K562 (cell line): ENCODE measurements at regions not wholly inside any gene's neighbourhood (a gene's known extent, or its start where the extent isn't known, plus 50 kb on each side); places are given as distances from the start of the nearest gene placed in this dataset.

Experiments used
- ATAC-seq: fragments of 200-7000 bp; cut with Tn5 transposase; 3 replicates; pipeline ENCODE4 v1.9.1; 2020; ENCODE audit warnings: moderate library complexity
- BruUV-seq: library from RNA; stranded (reverse); fragments of 400-500 nt; replicated peaks from 2 replicates; lab custom pipeline; 2021; lab: Mats Ljungman, UMichigan
- CTCF ChIA-PET: fragments of 300-600 bp; formaldehyde crosslinking; extraction: SDS; loops from one replicate; lab custom pipeline; 2021; ENCODE audit warnings: low intra/inter-chr PET ratio; lab: Yijun Ruan, JAX
- POLR2A ChIA-PET: fragments of 300-600, 350-650 bp; sonication (Branson Sonifier 250); formaldehyde crosslinking; extraction: SDS; loops from one replicate; lab custom pipeline; 2021; ENCODE audit warnings: antibody characterized with exemption, inconsistent platforms; lab: Yijun Ruan, JAX
- DNase-seq, 4 experiments: peaks; one replicate each; pipeline versions ENCODE4 v3.0.0 to v3.0.0-alpha.2; 2011 to 2018; ENCODE audit warnings: low spot score in 3 of 4, mixed read lengths in 3 of 4; ENCODE audit errors: extremely low read depth in 1 of 4
- FAIRE-seq: peaks from 2 replicates; lab custom pipeline; 2011; peaks lifted over from hg19 to GRCh38; lab: Jason Lieb, UNC
- H2AFZ ChIP-seq: 2 replicates; pipeline ENCODE4 v1.6.0; 2011; ENCODE audit warnings: low read depth, low read length, control low read depth, inconsistent platforms
- H3K27ac ChIP-seq: fragments of 200-600 bp; 3 replicates; pipeline ENCODE4 v1.8.0; 2011; ENCODE audit warnings: low read depth, mild to moderate bottlenecking, control low read depth, inconsistent platforms, low read length, moderate library complexity, mixed read lengths; ENCODE audit errors: extremely low read depth
- H3K27me3 ChIP-seq, 2 experiments: fragments of 300-600 bp in 1 of 2; 2 replicates in 1 of 2; 3 replicates in 1 of 2; pipeline versions ENCODE4 v1.6.0 to v1.8.0; 2011; ENCODE audit warnings: inconsistent platforms in 2 of 2, low read length in 2 of 2, mild to moderate bottlenecking in 1 of 2, mixed read lengths in 1 of 2, moderate library complexity in 1 of 2; ENCODE audit not compliant: control insufficient read depth in 2 of 2, insufficient read depth in 2 of 2
- H3K36me3 ChIP-seq: fragments of 300-600 bp; 3 replicates; pipeline ENCODE4 v1.8.0; 2011; ENCODE audit warnings: mild to moderate bottlenecking, low read length, inconsistent platforms; ENCODE audit not compliant: control insufficient read depth, insufficient read depth
- H3K4me1 ChIP-seq, 2 experiments: fragments of 200-600 bp in 1 of 2; replicated peaks in 1 of 2; 2 replicates in 1 of 2; 3 replicates in 1 of 2; pipeline versions ENCODE4 v1.5.1 to v1.8.0; 2011; ENCODE audit warnings: inconsistent platforms in 2 of 2, low read length in 2 of 2, mild to moderate bottlenecking in 1 of 2, mixed read lengths in 1 of 2, moderate library complexity in 1 of 2; ENCODE audit not compliant: control insufficient read depth in 2 of 2, insufficient read depth in 2 of 2
- H3K4me2 ChIP-seq: 2 replicates; pipeline ENCODE4 v1.6.1; 2011; ENCODE audit warnings: low read length, control low read depth, inconsistent platforms, mixed read lengths; ENCODE audit not compliant: insufficient read depth
- H3K4me3 ChIP-seq: fragments of 200-600 bp; sonication (generic), shearing (Covaris generic); 2 replicates; pipeline ENCODE4 v1.5.1; 2016; ENCODE audit warnings: control low read depth, inconsistent platforms
- H3K79me2 ChIP-seq: fragments of 200-600 bp; 3 replicates; pipeline ENCODE4 v1.8.0; 2011; ENCODE audit warnings: low read length, inconsistent platforms; ENCODE audit not compliant: control insufficient read depth, insufficient read depth
- H3K9ac ChIP-seq, 2 experiments: 2 replicates each; pipeline versions ENCODE4 v1.6.0 to v1.6.1; 2011; ENCODE audit warnings: low read depth in 2 of 2, low read length in 2 of 2, control low read depth in 1 of 2, inconsistent platforms in 1 of 2, mild to moderate bottlenecking in 1 of 2, mixed read lengths in 1 of 2; ENCODE audit not compliant: insufficient read depth in 1 of 2
- H3K9me1 ChIP-seq: one replicate; pipeline ENCODE4 v1.6.0; 2011; ENCODE audit warnings: inconsistent platforms, mild to moderate bottlenecking, low read length, moderate library complexity; ENCODE audit not compliant: control insufficient read depth, insufficient read depth
- H3K9me3 ChIP-seq: replicated peaks from 2 replicates; pipeline ENCODE4 v1.5.1; 2011; ENCODE audit warnings: low read depth, low read length, inconsistent platforms; ENCODE audit not compliant: control insufficient read depth, insufficient read depth
- H4K20me1 ChIP-seq: replicated peaks from 2 replicates; pipeline ENCODE4 v1.6.1; 2011; ENCODE audit warnings: low read length, inconsistent platforms, mixed read lengths; ENCODE audit not compliant: control insufficient read depth, insufficient read depth
- ADNP ChIP-seq: fragments of 200-800 bp; sonication (Bioruptor generic); IDR thresholded peaks from 2 replicates; pipeline ENCODE4 v1.6.1; 2016; ENCODE audit warnings: missing genetic modification characterization, missing compliant biosample characterization
- ATF7 ChIP-seq: fragments of 450-650 bp; IDR thresholded peaks from 2 replicates; pipeline ENCODE4 v1.7.1; 2014; ENCODE audit warnings: mild to moderate bottlenecking, moderate library complexity
- KAT2B ChIP-seq: IDR thresholded peaks from one replicate; pipeline ENCODE4 v1.6.1; 2012; ENCODE audit warnings: low read depth, mild to moderate bottlenecking, control low read depth, inconsistent platforms, low read length, moderate library complexity
- KLF13 ChIP-seq: fragments of 450-650 bp; IDR thresholded peaks from 2 replicates; pipeline ENCODE4 v1.6.1; 2016; ENCODE audit warnings: missing genetic modification characterization, low read depth, mild to moderate bottlenecking, missing compliant biosample characterization, moderate library complexity, borderline replicate concordance
- MAFG ChIP-seq: fragments of 450-650 bp; conservative IDR thresholded peaks from 2 replicates; pipeline ENCODE4 v1.6.1; 2016; ENCODE audit warnings: missing genetic modification characterization, missing compliant biosample characterization
- MCM3 ChIP-seq: fragments of 450-650 bp; IDR thresholded peaks from 2 replicates; pipeline ENCODE4 v1.6.1; 2016
- NR2C1 ChIP-seq, 2 experiments: fragments of 450-650 bp; IDR thresholded peaks; 2 replicates each; pipeline ENCODE4 v1.6.1; 2017; ENCODE audit warnings: mild to moderate bottlenecking in 2 of 2, antibody characterized with exemption in 1 of 2, inconsistent platforms in 1 of 2, missing compliant biosample characterization in 1 of 2, missing genetic modification characterization in 1 of 2
- PCBP2 ChIP-seq: fragments of 200-400 bp; formaldehyde crosslinking; IDR thresholded peaks from 2 replicates; pipeline ENCODE4 v1.6.1; 2018; ENCODE audit warnings: low read length, low read depth, mild to moderate bottlenecking, moderate library complexity; ENCODE audit not compliant: poor library complexity, severe bottlenecking
- PHF8 ChIP-seq: fragments of 200-600 bp; sonication (generic); IDR thresholded peaks from 2 replicates; pipeline ENCODE4 v1.6.1; 2012; ENCODE audit warnings: mixed run types, mild to moderate bottlenecking, inconsistent platforms, low read length, moderate library complexity, borderline replicate concordance
- SAP30 ChIP-seq: fragments of 200-600 bp; sonication (generic); IDR thresholded peaks from 2 replicates; pipeline ENCODE4 v1.6.1; 2012; ENCODE audit warnings: borderline replicate concordance, low read depth, mild to moderate bottlenecking, moderate library complexity, low read length, control low read depth, inconsistent platforms; ENCODE audit not compliant: insufficient read depth, poor library complexity, severe bottlenecking
- TAF9B ChIP-seq: fragments of 450-650 bp; IDR thresholded peaks from 2 replicates; pipeline ENCODE4 v1.6.1; 2018; ENCODE audit warnings: mild to moderate bottlenecking; ENCODE audit not compliant: partially characterized antibody
- XRCC4 ChIP-seq: IDR thresholded peaks from one replicate; pipeline ENCODE4 v1.6.1; 2011; ENCODE audit not compliant: insufficient read depth, insufficient read length; ENCODE audit errors: extremely low read depth
- ZNF23 ChIP-seq: fragments of 250-450 bp; sonication (Bioruptor Pico); IDR thresholded peaks from 2 replicates; pipeline ENCODE4 v1.4.0; 2020; ENCODE audit warnings: mild to moderate bottlenecking
- WGBS: fragments of 100-300 bp; shearing (Covaris generic); methylation state at CpG from one replicate; pipeline ENCODE4 v1.1.6; 2016; ENCODE audit warnings: low coverage, mixed read lengths; ENCODE audit not compliant: insufficient coverage; ENCODE audit errors: missing lambda C conversion rate; 5-methylcytosine and 5-hydroxymethylcytosine counted together
- in situ Hi-C: fragments of 300-500 bp; cut with MboI; formaldehyde crosslinking; loops from 4 replicates; pipeline ENCODE4 v1.15.0; 2018; ENCODE audit warnings: inconsistent platforms, mixed read lengths
- intact Hi-C: fragments of 100-400 bp; cut with micrococcal nuclease; formaldehyde crosslinking; loops from 2 replicates; pipeline ENCODE4 v1.14.2; 2022
- TF ChIP-seq, protein P1 (sequence below): fragments of 250-450 bp; sonication (Bioruptor Pico); IDR thresholded peaks from 2 replicates; pipeline ENCODE4 v1.5.0; 2020; ENCODE audit warnings: mild to moderate bottlenecking, borderline replicate concordance
- TF ChIP-seq, protein P2 (sequence below): sonication (generic); formaldehyde crosslinking; IDR thresholded peaks from 2 replicates; pipeline ENCODE4 v1.8.1; 2023; ENCODE audit warnings: mild to moderate bottlenecking, missing genetic modification reagents
- TF ChIP-seq, protein P3 (sequence below): fragments of 450-650 bp; IDR thresholded peaks from 2 replicates; pipeline ENCODE4 v1.6.1; 2014; ENCODE audit warnings: low read depth, mild to moderate bottlenecking, moderate library complexity, borderline replicate concordance
- TF ChIP-seq, protein P4 (sequence below): sonication (generic); formaldehyde crosslinking; IDR thresholded peaks from 2 replicates; pipeline ENCODE4 v1.8.0; 2022; ENCODE audit warnings: missing genetic modification reagents, mild to moderate bottlenecking, borderline replicate concordance

DNA sequence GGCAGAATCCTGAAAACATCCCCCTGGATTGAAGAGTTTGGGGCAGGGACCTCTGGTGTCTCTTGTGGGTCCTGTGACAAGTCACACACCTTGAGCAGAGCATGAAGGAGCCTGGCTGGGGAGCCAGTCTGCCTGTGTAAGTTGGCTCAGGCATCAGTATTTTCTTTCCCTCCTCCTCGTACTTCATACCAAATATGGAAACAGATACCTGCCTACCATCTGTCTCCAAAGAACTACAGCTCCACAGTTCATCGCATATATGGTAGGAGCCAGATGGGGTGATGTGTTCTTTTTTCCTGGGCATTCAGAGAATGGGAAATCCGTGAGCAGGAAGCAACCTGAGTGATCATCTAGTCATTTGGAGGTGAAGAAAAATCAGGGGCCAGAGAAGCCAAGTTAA is 177.3 kb upstream of the RAD23B start:
- Histone ChIP-seq H3K4me2 (no peak overlapping the region), H3K9me3 (no peaks in the 10 kb centered on the region), H3K36me3 (no peaks in the 10 kb centered on the region), H3K4me1 (no peaks in the 10 kb centered on the region), H3K4me3 (no peak overlapping the region), H2AFZ (no peak overlapping the region), H3K27me3 (no peaks in the 10 kb centered on the region), H3K27ac (no peak overlapping the region), H3K9ac (no peak overlapping the region), H3K79me2 (no peaks in the 10 kb centered on the region), H3K9me1 (no peaks in the 10 kb centered on the region), H4K20me1 (no peaks in the 10 kb centered on the region)
- FAIRE-seq (no peak), DNase-seq (no peak), ATAC-seq (no peak)
- no TSS peak for BruUV-seq
- intact Hi-C loops (no loop called here), in situ Hi-C loops (no loop called here)
- 0% methylated on average over 3 of the region's 3 CpGs for WGBS
- POLR2A ChIA-PET: no interaction called here
- TF ChIP-seq, protein P1, sequence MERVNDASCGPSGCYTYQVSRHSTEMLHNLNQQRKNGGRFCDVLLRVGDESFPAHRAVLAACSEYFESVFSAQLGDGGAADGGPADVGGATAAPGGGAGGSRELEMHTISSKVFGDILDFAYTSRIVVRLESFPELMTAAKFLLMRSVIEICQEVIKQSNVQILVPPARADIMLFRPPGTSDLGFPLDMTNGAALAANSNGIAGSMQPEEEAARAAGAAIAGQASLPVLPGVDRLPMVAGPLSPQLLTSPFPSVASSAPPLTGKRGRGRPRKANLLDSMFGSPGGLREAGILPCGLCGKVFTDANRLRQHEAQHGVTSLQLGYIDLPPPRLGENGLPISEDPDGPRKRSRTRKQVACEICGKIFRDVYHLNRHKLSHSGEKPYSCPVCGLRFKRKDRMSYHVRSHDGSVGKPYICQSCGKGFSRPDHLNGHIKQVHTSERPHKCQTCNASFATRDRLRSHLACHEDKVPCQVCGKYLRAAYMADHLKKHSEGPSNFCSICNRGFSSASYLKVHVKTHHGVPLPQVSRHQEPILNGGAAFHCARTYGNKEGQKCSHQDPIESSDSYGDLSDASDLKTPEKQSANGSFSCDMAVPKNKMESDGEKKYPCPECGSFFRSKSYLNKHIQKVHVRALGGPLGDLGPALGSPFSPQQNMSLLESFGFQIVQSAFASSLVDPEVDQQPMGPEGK (CRISPR knock-in tag): no peak
- TF ChIP-seq ZNF23 (CRISPR knock-in tag) (no peak), ATF7 (no peak), NR2C1 (IDR thresholded peaks at IDR 0.05) (no peak), NR2C1 (tag; IDR thresholded peaks at IDR 0.05) (no peak), MAFG (tag) (no peak), KLF13 (tag) (no peak), ADNP (tag) (no peak), SAP30 (no peak), XRCC4 (no peak), PHF8 (no peak), KAT2B (no peak), MCM3 (no peak), PCBP2 (no peak), TAF9B (no peak)
- TF ChIP-seq, protein P2, sequence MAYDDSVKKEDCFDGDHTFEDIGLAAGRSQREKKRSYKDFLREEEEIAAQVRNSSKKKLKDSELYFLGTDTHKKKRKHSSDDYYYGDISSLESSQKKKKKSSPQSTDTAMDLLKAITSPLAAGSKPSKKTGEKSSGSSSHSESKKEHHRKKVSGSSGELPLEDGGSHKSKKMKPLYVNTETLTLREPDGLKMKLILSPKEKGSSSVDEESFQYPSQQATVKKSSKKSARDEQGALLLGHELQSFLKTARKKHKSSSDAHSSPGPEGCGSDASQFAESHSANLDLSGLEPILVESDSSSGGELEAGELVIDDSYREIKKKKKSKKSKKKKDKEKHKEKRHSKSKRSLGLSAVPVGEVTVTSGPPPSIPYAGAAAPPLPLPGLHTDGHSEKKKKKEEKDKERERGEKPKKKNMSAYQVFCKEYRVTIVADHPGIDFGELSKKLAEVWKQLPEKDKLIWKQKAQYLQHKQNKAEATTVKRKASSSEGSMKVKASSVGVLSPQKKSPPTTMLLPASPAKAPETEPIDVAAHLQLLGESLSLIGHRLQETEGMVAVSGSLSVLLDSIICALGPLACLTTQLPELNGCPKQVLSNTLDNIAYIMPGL (CRISPR knock-in tag): no peak
- TF ChIP-seq, protein P3, sequence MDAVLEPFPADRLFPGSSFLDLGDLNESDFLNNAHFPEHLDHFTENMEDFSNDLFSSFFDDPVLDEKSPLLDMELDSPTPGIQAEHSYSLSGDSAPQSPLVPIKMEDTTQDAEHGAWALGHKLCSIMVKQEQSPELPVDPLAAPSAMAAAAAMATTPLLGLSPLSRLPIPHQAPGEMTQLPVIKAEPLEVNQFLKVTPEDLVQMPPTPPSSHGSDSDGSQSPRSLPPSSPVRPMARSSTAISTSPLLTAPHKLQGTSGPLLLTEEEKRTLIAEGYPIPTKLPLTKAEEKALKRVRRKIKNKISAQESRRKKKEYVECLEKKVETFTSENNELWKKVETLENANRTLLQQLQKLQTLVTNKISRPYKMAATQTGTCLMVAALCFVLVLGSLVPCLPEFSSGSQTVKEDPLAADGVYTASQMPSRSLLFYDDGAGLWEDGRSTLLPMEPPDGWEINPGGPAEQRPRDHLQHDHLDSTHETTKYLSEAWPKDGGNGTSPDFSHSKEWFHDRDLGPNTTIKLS: no peak
- TF ChIP-seq, protein P4, sequence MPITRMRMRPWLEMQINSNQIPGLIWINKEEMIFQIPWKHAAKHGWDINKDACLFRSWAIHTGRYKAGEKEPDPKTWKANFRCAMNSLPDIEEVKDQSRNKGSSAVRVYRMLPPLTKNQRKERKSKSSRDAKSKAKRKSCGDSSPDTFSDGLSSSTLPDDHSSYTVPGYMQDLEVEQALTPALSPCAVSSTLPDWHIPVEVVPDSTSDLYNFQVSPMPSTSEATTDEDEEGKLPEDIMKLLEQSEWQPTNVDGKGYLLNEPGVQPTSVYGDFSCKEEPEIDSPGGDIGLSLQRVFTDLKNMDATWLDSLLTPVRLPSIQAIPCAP (CRISPR knock-in tag): no peak
- CTCF ChIA-PET: no interaction called here
